PFSK-1 (cell line): ENCODE measurements at regions not wholly inside any gene's neighbourhood (a gene's known extent, or its start where the extent isn't known, plus 50 kb on each side); places are given as distances from the start of the nearest gene placed in this dataset.

Source experiments
- FOXP2 ChIP-seq: optimal IDR thresholded peaks from 2 replicates; pipeline ENCODE3; 2011; ENCODE audit warnings: borderline replicate concordance, control low read depth, inconsistent platforms; ENCODE audit not compliant: insufficient read depth; ENCODE audit errors: extremely low read length, extremely low read depth
- POLR2AphosphoS5 ChIP-seq: IDR thresholded peaks from 2 replicates; pipeline ENCODE4 v1.6.1; 2012; ENCODE audit warnings: low read depth, mild to moderate bottlenecking, control low read depth, low read length, moderate library complexity
- SIN3A ChIP-seq: IDR thresholded peaks from 2 replicates; pipeline ENCODE4 v1.6.1; 2012; ENCODE audit warnings: mild to moderate bottlenecking, low read length, moderate library complexity, borderline replicate concordance; ENCODE audit not compliant: insufficient read depth
- TAF1 ChIP-seq: IDR thresholded peaks from 2 replicates; pipeline ENCODE4 v1.6.1; 2012; ENCODE audit warnings: low read length, control low read depth, borderline replicate concordance; ENCODE audit not compliant: insufficient read depth
- TF ChIP-seq, protein P1 (sequence below), 2 experiments: IDR thresholded peaks; 2 replicates each; pipeline versions ENCODE4 v1.6.1 to v1.8.0; 2011 to 2012; ENCODE audit warnings: low read depth in 2 of 2, low read length in 2 of 2, control low read depth in 1 of 2, inconsistent platforms in 1 of 2, mild to moderate bottlenecking in 1 of 2, moderate library complexity in 1 of 2; ENCODE audit not compliant: insufficient read depth in 1 of 2

DNA sequence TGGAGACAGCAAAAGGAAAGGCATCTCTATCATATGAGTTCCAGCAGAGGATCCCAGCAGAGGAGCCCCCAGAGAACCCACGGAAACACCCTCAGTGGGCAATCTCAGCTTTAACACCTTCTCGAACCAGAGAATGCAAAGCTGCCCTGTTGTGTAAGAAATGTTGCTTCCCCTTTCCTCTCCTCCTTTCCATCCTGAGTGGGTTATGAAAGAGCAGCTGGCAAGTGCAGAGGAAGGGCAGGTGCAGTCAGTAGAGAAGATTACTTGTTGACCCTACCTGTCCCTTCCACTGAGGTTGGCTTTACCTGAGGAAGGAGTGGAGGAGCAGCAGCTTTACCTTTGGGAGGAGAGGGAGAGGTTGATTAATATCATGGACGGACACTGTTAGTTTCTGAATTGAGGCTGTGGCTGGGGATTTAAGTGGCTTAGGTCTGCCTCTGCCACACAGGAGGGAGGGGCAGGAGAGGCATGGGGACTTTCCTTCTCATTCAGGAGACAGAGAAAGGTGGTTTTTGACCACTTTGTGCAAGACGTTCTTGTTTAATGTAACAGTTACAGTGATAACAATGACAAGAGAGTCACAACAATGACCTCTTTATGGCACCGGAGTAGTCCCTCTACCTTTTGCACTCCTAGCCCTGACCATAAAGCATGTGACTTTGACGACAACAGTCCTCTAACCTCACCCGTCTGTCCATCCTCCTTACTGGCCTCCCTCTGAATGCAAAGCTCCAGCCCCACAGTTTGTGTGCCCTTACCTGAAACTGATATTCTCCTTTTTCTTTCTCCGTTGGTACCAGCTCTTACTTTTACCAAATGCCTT is 254.8 kb downstream of the NSG2 start:
- no peak for TF ChIP-seq FOXP2
- no peak for TF ChIP-seq SIN3A
- no peak for TF ChIP-seq TAF1

DNA sequence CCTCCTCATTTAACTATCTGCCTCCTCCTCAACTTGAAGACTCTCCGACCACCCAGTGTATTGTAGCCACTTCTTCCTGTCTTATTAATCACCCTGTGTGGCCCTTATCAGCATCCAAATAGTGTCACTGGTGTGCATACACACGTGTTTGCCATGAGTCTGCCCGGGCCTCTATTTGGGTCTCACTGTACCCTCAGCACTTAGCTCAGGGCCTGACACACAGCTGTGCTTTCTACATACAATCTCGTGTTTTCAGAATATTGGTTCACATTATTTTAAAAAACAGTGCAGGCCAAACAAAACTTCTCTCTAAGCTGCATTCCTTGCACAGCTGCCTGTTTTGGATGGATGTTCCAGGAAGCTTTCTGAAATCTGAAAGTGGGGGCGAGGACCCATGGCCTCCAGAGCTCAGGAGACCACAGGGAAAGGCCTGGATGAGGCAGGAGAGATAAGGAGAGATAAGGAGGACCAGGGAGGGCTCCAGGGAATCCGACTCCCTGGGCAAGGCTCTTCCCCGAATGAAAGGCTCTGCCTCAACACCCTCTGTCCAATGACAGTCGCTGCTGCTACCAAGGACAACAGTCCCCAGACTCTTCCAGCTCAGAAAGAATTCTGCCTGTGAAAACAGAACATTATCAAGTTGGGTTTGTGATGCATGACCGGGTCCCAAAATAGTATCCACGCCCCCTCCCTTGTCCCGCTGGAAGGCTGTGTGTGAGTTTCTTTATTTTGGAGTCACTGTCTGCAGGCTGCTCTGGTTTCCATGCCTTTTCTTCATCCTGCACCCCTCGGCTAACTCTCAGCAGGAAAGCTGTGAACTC is 255.6 kb downstream of the NSG2 start:
- TF ChIP-seq, protein P1, sequence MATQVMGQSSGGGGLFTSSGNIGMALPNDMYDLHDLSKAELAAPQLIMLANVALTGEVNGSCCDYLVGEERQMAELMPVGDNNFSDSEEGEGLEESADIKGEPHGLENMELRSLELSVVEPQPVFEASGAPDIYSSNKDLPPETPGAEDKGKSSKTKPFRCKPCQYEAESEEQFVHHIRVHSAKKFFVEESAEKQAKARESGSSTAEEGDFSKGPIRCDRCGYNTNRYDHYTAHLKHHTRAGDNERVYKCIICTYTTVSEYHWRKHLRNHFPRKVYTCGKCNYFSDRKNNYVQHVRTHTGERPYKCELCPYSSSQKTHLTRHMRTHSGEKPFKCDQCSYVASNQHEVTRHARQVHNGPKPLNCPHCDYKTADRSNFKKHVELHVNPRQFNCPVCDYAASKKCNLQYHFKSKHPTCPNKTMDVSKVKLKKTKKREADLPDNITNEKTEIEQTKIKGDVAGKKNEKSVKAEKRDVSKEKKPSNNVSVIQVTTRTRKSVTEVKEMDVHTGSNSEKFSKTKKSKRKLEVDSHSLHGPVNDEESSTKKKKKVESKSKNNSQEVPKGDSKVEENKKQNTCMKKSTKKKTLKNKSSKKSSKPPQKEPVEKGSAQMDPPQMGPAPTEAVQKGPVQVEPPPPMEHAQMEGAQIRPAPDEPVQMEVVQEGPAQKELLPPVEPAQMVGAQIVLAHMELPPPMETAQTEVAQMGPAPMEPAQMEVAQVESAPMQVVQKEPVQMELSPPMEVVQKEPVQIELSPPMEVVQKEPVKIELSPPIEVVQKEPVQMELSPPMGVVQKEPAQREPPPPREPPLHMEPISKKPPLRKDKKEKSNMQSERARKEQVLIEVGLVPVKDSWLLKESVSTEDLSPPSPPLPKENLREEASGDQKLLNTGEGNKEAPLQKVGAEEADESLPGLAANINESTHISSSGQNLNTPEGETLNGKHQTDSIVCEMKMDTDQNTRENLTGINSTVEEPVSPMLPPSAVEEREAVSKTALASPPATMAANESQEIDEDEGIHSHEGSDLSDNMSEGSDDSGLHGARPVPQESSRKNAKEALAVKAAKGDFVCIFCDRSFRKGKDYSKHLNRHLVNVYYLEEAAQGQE (IDR thresholded peaks at IDR 0.05; ENCODE audit: insufficient read depth in 1 of 2, low read depth in 2 of 2, low read length in 2 of 2): no peak
- TF ChIP-seq FOXP2 (no peak), TAF1 (no peak), SIN3A (no peak), POLR2AphosphoS5 (no peak)

DNA sequence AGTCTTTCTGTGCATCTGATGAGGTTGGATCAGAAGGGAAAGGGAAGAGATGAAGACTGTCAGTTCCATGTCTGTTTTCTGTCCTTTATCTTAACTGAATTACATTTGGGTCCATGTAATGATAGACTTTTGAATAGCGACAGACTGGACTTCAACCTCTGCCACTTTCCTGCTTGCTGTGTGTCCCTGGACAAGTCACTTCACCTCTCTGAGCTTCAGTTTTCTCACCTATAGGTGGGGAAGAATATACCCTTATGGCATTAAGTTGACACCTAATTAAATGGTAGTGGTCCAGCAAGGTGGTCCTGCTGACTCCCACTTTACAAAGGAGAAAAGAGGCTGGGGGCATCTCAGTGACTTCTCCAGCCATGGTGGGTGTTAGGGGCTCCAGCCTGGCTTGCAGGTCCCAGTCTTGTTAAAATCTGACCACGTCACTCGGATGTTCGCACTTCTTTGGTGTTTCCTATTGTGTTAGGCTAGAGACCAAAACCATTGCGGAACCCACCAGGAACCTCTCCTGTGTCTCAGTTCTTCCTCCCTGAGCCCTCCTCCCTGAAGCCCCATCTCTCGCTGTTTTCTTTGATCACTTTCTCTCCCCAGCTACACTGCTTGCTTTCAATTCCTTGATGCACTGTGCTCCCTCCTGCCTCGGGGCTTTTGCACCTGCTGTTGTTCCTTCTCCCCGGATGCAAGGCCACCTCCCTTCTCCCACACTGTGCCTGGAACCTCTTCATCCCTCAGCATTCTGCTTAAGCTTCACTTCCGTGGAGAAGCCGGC is 256.5 kb downstream of the NSG2 start:
- no peak for TF ChIP-seq POLR2AphosphoS5

DNA sequence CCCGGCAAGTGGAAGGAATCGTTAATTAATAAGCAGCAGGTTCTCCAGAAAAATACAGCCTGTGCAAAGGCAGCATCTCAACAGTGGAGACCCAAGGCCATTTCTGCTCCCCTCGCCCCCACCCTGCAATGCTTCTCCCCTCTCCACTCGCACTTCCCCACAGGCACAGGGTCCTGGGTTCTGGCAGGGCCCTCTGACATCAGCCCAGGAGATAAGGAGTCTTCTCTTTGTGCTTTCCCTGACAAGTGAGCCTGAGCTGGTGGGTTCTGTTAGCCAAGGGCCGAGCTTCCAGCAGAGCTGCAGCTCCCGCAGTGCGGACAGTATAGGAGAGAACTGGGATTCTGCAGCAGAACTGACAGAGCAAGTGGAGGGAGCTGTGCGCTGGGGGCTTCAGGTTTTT is 257.5 kb downstream of the NSG2 start:
- TF ChIP-seq TAF1 (no peak), POLR2AphosphoS5 (no peak), SIN3A (no peak), FOXP2 (no peak)
- TF ChIP-seq, protein P1 (IDR thresholded peaks at IDR 0.05; ENCODE audit: insufficient read depth in 1 of 2, low read depth in 2 of 2, low read length in 2 of 2): no peak

DNA sequence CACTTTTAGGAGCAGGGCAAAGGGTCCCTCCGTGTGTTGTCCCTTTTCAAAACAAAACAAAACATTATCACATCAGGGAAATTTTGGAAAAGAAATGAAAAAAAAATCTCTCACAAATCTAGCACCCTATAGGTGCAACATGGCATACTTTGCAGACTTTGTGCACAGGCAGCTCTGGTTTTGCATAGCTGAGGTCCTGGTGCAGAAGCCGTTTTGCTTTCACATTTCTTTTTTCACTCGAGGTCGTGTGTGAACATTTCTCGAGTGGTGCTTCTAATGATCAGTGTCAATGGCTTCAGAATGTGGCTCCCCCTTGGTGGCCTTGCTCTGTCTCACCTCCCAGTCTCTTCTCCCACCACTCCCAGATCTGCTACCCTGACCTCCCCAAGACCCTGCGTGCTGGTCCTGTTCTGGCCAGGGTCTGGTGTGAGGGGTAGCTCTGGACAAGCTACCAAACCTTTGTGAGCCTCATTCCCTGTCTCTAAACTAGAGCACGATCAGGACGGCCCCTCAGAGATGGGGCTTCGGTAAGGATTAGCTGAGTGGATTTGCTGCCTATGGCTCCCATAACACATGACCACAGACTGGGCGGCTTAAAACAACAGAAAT is 258.0 kb downstream of the NSG2 start:
- TF ChIP-seq TAF1: no peak
- TF ChIP-seq FOXP2: no peak
- TF ChIP-seq, protein P1 (IDR thresholded peaks at IDR 0.05; ENCODE audit: insufficient read depth in 1 of 2, low read depth in 2 of 2, low read length in 2 of 2): no peak
- no peak for TF ChIP-seq SIN3A
- no peak for TF ChIP-seq POLR2AphosphoS5
